Stimulated activated CD4-positive, alpha-beta T cell treated with anti-CD3 and anti-CD28 coated beads, Interleukin-12 subunit alpha, Interleukin-12 subunit beta, amount 100 ng/mL, for 4 hours (primary cell): ENCODE measurements at regions not wholly inside any gene's neighbourhood (a gene's known extent, or its start where the extent isn't known, plus 50 kb on each side); places are given as distances from the start of the nearest gene placed in this dataset.

Source experiments
- DNase-seq: peaks from one replicate; pipeline ENCODE4 v3.0.0-alpha.2; 2020

- DNase-seq = no peak
Measured at GRCh38 chr10:44478040-44478439, 93.1 kb upstream of the CXCL12 start.

DNA sequence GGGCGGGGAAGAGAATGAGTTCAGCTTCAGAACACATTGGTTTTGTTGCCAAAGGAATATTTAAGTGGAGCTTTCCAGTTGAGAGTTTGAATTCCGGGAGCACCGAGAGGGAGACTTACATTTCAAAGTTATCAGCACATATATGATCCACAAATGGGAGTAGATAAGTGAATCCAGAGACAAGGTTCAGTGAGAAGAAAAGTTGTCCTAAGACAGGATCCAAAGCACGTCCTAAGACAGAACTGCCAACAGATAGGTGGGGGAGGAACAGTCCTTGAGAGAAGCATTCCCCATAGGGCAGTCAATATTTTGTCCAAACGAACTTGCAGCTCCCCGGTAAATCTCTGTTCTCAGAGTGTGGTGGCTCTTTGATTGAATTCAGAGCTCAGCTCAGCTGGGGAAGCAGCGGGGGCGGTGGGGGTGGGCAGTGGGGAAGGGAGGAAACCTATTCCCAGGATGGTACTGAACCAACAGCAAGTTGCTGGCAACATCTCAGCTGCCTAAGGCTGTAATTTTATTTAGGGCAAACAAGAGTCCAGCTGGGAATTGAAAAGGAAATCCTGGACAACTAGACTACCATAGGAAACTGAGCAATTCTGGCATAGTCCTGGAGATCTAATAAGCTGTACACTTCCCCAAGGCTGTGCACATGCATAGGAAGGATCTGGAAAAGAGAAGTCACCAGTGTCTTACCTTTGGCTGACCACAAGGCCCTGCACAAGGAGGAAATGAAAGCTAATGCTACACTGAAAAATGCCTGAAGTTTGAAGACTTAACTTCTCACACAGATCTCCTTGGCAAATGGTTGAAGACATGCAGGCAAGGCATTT, 94.2 kb upstream of the CXCL12 start:
- no peak for DNase-seq

DNA sequence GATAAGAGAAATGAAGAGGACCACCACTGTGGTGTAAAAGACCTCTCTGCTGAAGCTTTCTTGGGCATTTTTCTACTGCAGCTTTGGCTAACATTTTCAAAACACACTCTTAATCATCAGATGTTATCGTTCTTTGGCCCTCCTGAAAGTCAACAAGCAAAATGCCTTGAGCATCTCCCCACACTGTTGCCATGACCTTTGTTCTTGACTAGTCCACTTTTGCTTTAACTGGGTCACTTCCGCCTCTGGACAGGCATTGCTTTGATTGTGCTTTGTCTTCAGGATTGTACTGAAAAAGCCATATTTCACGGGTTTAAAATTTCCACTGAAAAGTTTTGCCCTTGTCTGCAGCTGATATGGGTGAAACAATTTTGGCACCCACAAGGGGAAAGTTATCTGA, 107.8 kb upstream of the CXCL12 start:
- no peak for DNase-seq

- DNase-seq = no peak
Measured at GRCh38 chr10:44498222-44498621, 113.3 kb upstream of the CXCL12 start.

DNA sequence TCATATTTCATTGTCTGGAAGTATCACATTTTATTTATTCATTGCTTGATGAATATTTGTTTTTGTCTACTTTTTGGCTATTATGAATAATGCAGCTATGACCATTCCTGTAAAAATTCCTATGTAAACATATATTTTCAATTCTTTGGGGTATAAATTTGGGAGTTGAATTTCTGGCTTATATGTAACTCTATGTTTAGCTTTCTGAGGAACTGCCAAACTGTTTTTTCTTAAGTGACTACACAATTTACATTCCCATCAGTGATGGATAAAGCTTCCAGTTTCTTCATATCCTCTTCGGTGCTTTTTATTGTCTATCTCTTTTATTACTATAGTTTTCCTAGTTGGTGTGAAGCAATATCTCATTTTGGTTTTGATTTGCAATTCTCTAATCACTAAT, 115.6 kb upstream of the CXCL12 start:
- DNase-seq = no peak

GRCh38 chr10:44506386-44506785, 121.5 kb upstream of the CXCL12 start:
- no peak for DNase-seq

DNA sequence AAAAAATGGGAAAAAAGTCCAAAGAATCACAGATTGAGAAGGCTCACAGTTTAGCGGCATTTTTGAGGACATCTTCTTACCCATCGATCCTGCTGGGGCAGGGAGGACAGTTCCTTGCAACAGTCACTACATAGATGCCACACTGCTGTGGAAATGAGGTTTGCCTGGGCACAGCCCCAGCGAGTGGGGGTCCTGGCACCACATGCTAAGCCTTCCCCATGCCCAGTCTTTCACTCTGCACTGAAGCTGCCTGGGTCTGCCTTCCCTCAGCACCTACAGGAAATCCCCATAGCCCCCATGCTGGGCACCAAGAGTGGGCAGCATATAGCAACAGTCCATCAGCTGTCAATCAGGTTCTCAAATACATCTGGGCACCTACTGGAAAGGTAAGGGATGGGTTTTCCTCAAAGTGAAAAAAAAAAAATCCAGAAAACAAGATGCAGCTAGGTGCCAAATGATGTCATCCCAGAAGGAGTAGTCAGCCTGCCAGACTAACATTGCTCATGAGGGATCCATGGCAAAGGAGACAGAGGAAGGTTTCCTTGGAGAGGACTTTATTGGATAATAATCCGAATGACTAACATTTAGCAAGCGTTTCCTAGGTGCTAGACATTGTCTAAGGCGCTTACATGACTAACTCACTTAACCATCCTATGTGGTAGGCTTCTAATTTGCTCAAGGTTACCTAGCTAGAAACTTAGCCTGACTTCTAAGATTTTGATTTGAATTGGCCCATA, 125.7 kb upstream of the CXCL12 start:
- no peak for DNase-seq

DNA sequence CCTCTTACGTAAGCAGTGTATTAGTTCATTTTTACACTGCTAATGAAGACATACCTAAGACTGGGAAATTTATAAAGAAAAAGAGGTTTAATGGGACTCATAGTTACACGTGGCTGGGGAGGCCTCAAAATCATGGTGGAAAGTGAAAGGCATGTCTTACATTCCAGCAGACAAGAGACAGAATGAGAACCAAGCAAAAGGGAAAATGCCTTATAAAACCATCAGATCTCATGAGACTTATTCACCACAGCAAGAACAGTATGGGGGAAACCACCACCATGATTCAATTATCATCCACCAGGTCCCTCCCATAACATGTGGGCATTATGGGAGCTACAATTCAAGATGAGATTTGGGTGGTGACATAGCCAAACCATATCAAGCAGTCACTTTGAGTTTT, 126.3 kb upstream of the CXCL12 start:
- DNase-seq = no peak

GRCh38 chr10:44511601-44512000, 126.7 kb upstream of the CXCL12 start:
- no peak for DNase-seq

- no peak for DNase-seq
Measured at GRCh38 chr10:44512431-44513022, 127.6 kb upstream of the CXCL12 start.

DNA sequence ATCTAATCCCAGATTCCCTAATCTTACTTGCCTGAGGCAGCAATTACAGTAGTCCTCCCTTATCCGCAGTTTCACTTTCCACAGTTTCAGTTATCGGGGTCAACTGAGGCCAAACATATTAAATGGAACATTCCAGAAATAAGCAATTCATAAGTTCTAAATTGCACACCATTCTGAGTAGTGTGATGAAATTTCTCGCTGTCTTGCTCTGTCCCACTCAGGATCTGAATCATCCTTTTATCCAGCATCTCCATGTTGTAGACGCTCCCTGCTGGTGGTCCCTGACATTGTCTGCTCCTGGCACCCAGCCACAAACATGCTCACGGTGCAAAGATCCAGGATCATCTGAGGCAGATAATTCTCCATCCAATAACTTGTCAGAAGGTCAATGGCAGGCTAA, 128.7 kb upstream of the CXCL12 start:
- DNase-seq = no peak

GRCh38 chr10:44516891-44517290, 132.0 kb upstream of the CXCL12 start:
- no peak for DNase-seq

GRCh38 chr10:44517635-44518034, 132.7 kb upstream of the CXCL12 start:
- DNase-seq = no peak

DNA sequence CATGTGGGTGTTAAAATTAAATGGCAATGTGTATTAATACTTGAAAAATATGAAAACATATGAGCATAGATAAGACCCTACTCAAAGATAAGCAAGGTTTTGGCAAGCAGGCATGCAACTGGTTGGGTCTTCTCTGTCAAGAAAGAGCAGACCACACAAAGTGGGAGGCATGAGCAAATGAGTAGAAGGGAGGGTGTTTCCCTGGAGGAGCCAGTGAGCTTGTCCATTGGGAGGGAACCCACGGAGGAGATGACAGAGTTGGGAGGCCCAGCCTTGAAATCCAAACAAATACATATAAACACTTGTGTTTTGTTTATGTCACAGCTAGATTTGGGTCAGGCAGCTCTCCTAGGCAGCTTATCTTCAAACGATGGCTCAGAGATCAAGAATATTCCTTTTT, 134.5 kb upstream of the CXCL12 start:
- no peak for DNase-seq

- DNase-seq = no peak
Measured at GRCh38 chr10:44520651-44521050, 135.8 kb upstream of the CXCL12 start.

GRCh38 chr10:44539178-44539577, 154.3 kb upstream of the CXCL12 start:
- DNase-seq = no peak

DNA sequence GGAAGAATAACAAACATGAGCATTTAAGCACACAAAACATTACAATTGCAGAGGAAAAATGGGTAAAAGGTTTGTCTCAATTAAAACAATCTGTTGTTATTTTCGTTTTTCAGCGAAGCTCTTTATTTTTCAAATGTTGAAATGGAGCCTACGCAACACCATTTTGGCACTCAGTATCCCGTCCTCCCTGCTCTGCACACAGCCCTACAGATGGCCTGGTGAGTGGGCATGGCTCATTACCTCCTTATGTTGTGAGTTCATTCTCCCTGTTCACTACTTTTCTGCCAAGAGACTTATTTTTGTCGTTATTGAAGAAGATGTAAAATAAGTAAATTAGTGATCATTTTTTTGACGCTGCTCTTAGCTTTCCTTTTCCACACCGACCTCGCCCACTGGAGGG, 167.8 kb upstream of the CXCL12 start:
- DNase-seq = no peak

- DNase-seq = no peak
Measured at GRCh38 chr10:44557596-44558191, 172.8 kb upstream of the CXCL12 start.

DNA sequence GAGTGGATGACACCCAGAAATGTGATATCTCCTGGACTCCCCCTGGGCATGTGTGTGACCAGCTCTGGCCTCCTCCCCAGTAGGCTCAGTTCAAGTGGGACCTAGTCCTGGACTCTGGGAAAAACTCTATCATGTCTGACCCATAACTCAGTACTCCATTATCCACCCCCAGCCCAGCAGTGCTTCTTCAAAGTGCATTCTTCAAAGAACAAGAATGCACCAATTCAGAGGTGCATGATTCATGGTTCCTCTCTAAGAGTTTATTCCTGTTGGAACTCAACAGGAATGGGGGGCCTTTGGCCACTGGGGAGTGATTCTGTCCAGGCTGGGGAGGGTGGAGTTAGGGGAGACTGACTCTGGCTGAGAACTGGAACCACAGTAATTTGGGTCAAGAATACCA, 173.6 kb upstream of the CXCL12 start:
- DNase-seq = no peak

GRCh38 chr10:44564361-44564760, 179.5 kb upstream of the CXCL12 start:
- DNase-seq = no peak

- DNase-seq = no peak
Measured at GRCh38 chr10:44564790-44565189, 179.9 kb upstream of the CXCL12 start.

DNA sequence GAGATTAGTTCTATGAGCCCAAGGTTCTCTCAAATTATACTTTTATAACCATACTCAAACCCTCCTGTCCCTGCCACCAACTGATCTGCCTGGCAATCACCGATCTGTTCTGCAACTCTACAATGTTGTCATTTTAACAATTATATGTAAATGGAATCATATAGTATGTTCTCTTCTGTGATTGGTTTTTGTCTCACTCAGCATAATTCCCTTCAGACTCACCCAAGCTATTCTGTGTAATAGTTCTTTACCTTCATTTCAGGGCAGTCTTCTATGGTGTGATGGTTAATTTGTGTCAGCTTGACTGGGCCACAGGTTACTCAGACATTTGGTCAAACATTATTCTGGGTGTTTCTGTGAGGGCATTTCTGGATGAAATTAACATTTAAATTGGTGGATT, 181.9 kb upstream of the CXCL12 start:
- no peak for DNase-seq

DNA sequence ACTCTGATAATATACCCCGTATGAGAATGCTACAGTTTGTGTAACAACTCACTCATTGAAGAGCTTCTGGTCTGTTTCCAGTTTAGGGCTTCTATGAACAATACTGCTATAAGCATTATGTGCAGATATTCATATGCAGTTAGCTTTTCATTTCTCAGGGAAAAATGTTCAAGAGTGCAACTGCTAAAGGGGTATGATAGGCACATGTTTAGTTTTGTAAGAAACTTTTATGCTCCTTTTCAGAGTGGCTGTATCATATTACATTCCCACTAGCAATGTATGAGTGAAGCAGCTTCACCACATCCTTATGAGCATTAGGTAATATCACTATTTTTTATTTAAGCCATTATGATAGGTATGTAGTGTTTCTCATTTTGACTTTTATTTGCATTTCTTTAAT, 182.6 kb upstream of the CXCL12 start:
- DNase-seq = no peak
